GM12874 (cell line): ENCODE measurements at regions not wholly inside any gene's neighbourhood (a gene's known extent, or its start where the extent isn't known, plus 50 kb on each side); places are given as distances from the start of the nearest gene placed in this dataset.

Experiments used
- TF ChIP-seq, protein P1 (sequence below): IDR thresholded peaks from 2 replicates; pipeline ENCODE4 v1.5.1; 2011; ENCODE audit warnings: low read depth, mild to moderate bottlenecking, control low read depth, low read length, moderate library complexity; ENCODE audit not compliant: insufficient read depth

DNA sequence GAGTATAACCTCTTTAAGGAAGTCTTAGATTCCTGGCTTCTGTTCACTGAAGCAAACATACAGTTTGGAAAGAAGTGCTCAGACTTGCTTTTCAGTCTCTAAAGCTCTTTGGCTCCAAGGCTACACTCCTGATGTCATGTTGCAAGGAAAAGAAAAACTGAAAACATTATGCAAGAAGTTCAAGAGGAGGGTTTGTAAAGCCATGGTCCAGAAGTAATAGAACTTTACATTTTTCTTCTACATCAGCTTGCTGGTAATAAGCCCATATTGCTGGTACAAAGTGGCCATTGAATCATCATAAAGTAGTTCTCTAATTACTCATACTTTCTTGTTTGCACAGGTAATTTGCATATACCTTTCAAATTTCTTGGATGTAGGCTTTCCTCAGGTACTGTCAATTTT, 83.6 kb downstream of the BBS10 start:
- TF ChIP-seq, protein P1, sequence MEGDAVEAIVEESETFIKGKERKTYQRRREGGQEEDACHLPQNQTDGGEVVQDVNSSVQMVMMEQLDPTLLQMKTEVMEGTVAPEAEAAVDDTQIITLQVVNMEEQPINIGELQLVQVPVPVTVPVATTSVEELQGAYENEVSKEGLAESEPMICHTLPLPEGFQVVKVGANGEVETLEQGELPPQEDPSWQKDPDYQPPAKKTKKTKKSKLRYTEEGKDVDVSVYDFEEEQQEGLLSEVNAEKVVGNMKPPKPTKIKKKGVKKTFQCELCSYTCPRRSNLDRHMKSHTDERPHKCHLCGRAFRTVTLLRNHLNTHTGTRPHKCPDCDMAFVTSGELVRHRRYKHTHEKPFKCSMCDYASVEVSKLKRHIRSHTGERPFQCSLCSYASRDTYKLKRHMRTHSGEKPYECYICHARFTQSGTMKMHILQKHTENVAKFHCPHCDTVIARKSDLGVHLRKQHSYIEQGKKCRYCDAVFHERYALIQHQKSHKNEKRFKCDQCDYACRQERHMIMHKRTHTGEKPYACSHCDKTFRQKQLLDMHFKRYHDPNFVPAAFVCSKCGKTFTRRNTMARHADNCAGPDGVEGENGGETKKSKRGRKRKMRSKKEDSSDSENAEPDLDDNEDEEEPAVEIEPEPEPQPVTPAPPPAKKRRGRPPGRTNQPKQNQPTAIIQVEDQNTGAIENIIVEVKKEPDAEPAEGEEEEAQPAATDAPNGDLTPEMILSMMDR = no peak

DNA sequence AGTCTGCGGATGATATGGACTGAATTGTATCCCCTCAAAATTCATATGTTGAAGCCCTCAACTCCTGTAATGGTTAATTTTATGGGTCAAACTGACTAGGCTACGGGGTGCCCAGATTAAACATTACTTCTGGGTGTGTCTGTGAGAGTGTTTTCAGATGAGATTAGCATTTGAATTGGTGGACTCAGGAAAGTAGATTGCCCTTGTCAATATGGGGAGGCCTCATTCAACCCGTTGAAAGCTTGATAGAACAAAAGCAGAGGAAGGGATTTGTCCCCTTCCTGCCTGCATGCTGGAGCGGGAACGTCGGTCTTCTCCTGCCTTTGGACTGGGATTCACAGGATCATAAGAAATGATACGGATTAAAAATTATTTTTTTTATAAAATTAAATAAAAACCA, 84.5 kb downstream of the BBS10 start:
- TF ChIP-seq, protein P1 = no peak

DNA sequence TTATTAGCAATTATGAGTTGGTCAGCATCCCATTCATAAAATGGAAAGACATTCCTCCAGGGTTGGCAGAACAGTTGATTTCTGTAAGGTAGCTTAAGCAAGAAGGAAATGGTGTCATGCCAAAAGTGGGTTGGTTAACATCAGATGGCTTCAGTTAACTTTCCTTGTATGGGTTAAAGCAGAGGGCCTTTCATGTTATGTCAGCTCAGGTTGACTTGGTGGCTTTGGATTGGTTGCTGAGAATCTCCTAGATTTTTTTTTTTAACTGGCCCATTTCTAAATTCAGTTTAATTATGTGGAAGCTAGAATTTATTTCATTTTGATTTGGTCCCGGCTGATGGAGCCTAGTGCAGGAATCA, 87.8 kb downstream of the BBS10 start:
- TF ChIP-seq, protein P1 = no peak

DNA sequence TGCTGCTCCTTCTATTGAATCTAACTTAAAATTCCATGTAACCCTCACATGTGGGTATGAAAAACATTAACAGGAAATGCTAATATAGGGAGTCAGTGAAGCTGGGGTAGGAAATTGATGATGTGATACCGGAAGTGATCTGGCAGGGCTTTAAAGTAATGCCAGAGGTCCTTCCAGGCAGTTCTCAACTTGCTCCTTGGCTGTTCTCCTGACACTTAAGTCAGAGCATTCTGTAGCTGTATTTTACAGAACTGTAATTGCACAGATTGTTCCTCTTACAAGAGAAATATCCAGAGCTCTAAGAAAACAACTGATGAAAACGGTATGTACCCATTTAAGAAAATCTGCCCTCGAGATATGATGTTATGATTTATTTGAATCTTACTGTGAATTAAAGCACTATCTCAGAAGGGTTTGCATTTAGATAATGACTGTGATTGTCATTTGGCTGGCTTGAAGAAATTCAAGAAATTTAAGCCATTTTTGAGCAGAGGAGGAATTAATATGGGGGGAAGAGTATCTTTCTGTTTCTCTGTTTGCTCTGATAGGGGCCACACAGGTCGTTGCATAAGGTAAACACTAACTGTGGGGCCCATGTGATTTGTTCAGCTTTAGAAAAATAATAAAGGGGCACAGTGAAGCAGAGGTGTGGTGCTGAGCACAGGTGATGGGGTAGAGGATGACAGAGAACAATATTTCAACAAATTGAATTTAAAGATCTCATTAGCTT, 88.4 kb downstream of the BBS10 start:
- TF ChIP-seq, protein P1 = no peak

DNA sequence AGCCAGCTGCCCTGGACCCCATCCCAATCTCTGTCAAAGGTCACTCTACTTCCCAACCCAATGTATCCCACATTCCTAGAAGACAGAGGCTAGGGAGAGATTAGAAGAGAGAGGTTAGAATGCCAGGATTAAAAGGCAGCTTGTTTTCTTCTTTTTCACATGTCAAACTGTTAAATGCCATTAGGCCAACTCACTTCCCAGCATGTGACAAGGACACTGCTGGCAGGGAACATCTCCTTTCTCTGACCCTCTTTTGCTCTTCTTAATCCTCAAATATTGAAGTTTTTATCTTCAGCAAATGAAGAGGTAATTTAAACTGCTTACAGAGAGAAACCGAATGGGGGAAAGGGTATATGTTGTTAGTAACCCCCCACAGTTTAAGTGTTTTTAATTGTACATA, 89.1 kb downstream of the BBS10 start:
- TF ChIP-seq, protein P1 = no peak

DNA sequence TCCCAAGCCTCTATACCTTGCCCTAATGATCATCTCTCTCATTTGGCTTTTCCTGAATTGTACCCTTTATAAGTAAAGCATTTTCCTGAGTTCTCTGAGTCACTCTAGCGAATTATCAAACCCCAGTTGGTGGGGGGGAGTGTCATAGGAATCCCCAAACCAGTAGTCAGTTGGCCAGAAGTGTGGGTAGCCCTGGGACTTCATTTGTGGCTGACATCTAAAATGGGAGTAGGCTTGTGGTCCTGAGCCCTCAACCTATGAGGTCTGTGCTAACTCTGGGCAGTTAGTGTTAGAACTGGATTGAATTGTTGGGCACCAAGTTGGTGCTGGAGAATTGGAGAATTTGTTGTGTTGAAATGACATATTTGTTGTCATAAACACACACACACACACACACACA, 91.3 kb downstream of the BBS10 start:
- TF ChIP-seq, protein P1 = no peak

DNA sequence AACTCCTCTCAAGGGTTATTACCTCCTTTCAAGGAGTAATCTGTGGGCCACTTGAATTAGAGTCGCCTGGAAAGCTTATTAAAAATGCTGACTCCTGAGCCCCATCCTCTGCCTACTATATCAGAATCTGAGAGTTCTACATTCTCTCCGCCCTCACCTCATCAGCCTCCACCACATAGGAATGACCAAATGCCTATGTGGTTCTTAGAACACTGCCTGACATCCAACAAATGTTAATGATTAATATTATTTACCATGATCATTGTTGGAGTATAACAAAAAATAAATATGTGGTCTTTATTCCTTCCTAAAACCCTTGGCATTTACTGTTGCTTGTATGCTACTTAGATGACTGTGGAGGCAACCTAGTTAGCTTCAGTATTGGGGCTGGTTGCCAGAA, 91.9 kb downstream of the BBS10 start:
- TF ChIP-seq, protein P1 = no peak
